Gastroesophageal sphincter (tissue), 3 donors: ENCODE measurements at regions not wholly inside any gene's neighbourhood (a gene's known extent, or its start where the extent isn't known, plus 50 kb on each side); places are given as distances from the start of the nearest gene placed in this dataset.

Experiments used
- CTCF ChIP-seq, 4 experiments: fragments of 200-600 bp in 2 of 4; fragments of 450-650 bp in 2 of 4; sonication (generic) in 1 of 4; IDR thresholded peaks; one replicate each; pipeline ENCODE4 v1.5.1; 2017 to 2019; ENCODE audit warnings: antibody characterized with exemption in 4 of 4, mild to moderate bottlenecking in 2 of 4, moderate library complexity in 2 of 4
- EP300 ChIP-seq: sonication (generic); formaldehyde crosslinking; IDR thresholded peaks from one replicate; pipeline ENCODE4 v1.6.1; 2017; ENCODE audit warnings: antibody characterized with exemption, mild to moderate bottlenecking
- POLR2A ChIP-seq, 2 donors: fragments of 450-650 bp; IDR thresholded peaks; one replicate each; pipeline ENCODE4 v1.6.1; 2017; ENCODE audit warnings: antibody characterized with exemption in 2 of 2, mild to moderate bottlenecking in 2 of 2, moderate library complexity in 1 of 2
- POLR2AphosphoS5 ChIP-seq: sonication (generic); formaldehyde crosslinking; IDR thresholded peaks from one replicate; pipeline ENCODE4 v1.6.1; 2017; ENCODE audit warnings: antibody characterized with exemption

DNA sequence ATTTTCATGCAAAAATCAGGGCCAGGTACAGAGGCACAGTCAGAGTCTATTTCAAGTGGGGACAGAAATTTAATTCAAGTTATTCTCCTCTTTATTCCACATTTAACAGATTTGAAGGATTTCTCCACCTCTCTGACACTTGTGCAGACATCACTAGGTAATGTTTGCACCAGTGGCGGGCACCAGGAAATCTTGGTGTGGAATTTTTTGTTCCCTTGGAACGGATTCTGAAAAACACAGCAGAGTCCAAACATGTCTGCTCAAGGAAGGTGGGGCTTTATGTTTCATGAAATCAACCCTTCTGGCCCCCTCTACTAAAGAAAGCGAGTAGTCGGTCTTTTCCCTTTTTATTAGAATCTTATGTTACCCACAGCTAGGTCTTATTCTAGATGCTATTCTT is 271.2 kb upstream of the MDFIC2 start:
- TF ChIP-seq EP300 (no peak), POLR2AphosphoS5 (no peak), POLR2A (IDR thresholded peaks at IDR 0.05) (no peak), CTCF (IDR thresholded peaks at IDR 0.05) (no peak)
